HCT116 (cell line): ENCODE measurements at regions not wholly inside any gene's neighbourhood (a gene's known extent, or its start where the extent isn't known, plus 50 kb on each side); places are given as distances from the start of the nearest gene placed in this dataset.

ENCODE experiments used
- ATAC-seq: fragments of 200-7000 bp; cut with Tn5 transposase; 2 replicates; pipeline ENCODE4 v1.9.1; 2020; ENCODE audit warnings: mild to moderate bottlenecking, moderate library complexity
- BruUV-seq: library from RNA; stranded (reverse); fragments of 400-500 nt; replicated peaks from 2 replicates; lab custom pipeline; 2021; lab: Mats Ljungman, UMichigan
- CTCF ChIA-PET: fragments of 300-600 bp; sonication (Branson Sonifier 250); formaldehyde crosslinking; loops from one replicate; lab custom pipeline; 2021; ENCODE audit warnings: antibody characterized with exemption; lab: Charles Lee
- POLR2A ChIA-PET: fragments of 300-600, 350-600 bp; sonication (Branson Sonifier 250); formaldehyde crosslinking; loops from one replicate; lab custom pipeline; 2021; ENCODE audit warnings: antibody characterized with exemption; lab: Charles Lee
- RAD21 ChIA-PET, 2 experiments: fragments of 300-600 bp; sonication (Branson Sonifier 250); formaldehyde crosslinking; loops; one replicate each; lab custom pipeline; 2023; ENCODE audit warnings: low total read pairs in 2 of 2; ENCODE audit not compliant: uncharacterized antibody in 2 of 2, unreplicated experiment in 2 of 2, low non-redundant PET in 1 of 2; lab: Charles Lee
- DNase-seq: peaks from one replicate; pipeline ENCODE4 v3.0.0-alpha.2; 2010; ENCODE audit warnings: low read depth, low spot score
- H2AFZ ChIP-seq: fragments of 200-600 bp; shearing (Covaris generic), sonication (generic); 2 replicates; pipeline ENCODE4 v1.6.1; 2017; ENCODE audit warnings: low read depth, mixed run types, mixed read lengths, antibody characterized with exemption, low read length; ENCODE audit not compliant: poor library complexity, severe bottlenecking
- H3K27ac ChIP-seq: 2 replicates; pipeline ENCODE4 v1.5.1; 2012; ENCODE audit warnings: low read depth, low read length
- H3K27me3 ChIP-seq: fragments of 200-600 bp; sonication (generic); 2 replicates; pipeline ENCODE4 v1.6.1; 2016; ENCODE audit warnings: mixed run types, low read length, mixed read lengths; ENCODE audit not compliant: insufficient read depth
- H3K36me3 ChIP-seq, 2 experiments: fragments of 200-500 bp in 1 of 2; fragments of 200-600 bp in 1 of 2; sonication (Bioruptor generic) in 1 of 2; sonication (generic) in 1 of 2; 2 replicates each; pipeline versions ENCODE4 v1.5.1 to v1.6.1; 2014 to 2016; ENCODE audit warnings: low read length in 2 of 2, inconsistent platforms in 1 of 2, mixed read lengths in 1 of 2, mixed run types in 1 of 2; ENCODE audit not compliant: insufficient read depth in 2 of 2, control insufficient read depth in 1 of 2
- H3K4me1 ChIP-seq, 2 experiments: fragments of 200-600 bp in 1 of 2; sonication (generic) in 1 of 2; 2 replicates each; pipeline versions ENCODE4 v1.5.1 to v1.6.1; 2012 to 2017; ENCODE audit warnings: low read length in 2 of 2, inconsistent platforms in 1 of 2, mild to moderate bottlenecking in 1 of 2, mixed read lengths in 1 of 2, mixed run types in 1 of 2, moderate library complexity in 1 of 2; ENCODE audit not compliant: insufficient read depth in 2 of 2, control insufficient read depth in 1 of 2
- H3K4me2 ChIP-seq: fragments of 200-600 bp; sonication (generic); 2 replicates; pipeline ENCODE4 v1.6.1; 2017; ENCODE audit warnings: mixed run types, low read length, mixed read lengths
- H3K4me3 ChIP-seq, 2 experiments: fragments of 200-600 bp in 1 of 2; sonication (generic) in 1 of 2; replicated peaks in 1 of 2; 2 replicates each; pipeline ENCODE4 v1.5.1; 2011 to 2016; ENCODE audit warnings: low read length in 2 of 2, control low read depth in 1 of 2, low read depth in 1 of 2, mild to moderate bottlenecking in 1 of 2, mixed read lengths in 1 of 2, mixed run types in 1 of 2
- H3K79me2 ChIP-seq: fragments of 200-600 bp; sonication (generic); 2 replicates; pipeline ENCODE4 v1.6.1; 2017; ENCODE audit warnings: mild to moderate bottlenecking, mixed run types, low read length, moderate library complexity, mixed read lengths; ENCODE audit not compliant: insufficient read depth
- H3K9ac ChIP-seq: fragments of 200-600 bp; sonication (generic); 2 replicates; pipeline ENCODE4 v1.6.1; 2016; ENCODE audit warnings: low read length, mixed read lengths
- H3K9me2 ChIP-seq: fragments of 200-600 bp; sonication (generic), shearing (Covaris generic); 2 replicates; pipeline ENCODE4 v1.6.1; 2017; ENCODE audit warnings: mixed run types, mild to moderate bottlenecking, moderate library complexity; ENCODE audit not compliant: insufficient read depth
- H3K9me3 ChIP-seq, 2 experiments: fragments of 200-500 bp in 1 of 2; fragments of 200-600 bp in 1 of 2; sonication (Bioruptor generic) in 1 of 2; sonication (generic) in 1 of 2; 2 replicates each; pipeline ENCODE4 v1.6.1; 2014 to 2017; ENCODE audit warnings: low read length in 2 of 2, mixed read lengths in 2 of 2, inconsistent platforms in 1 of 2, low read depth in 1 of 2, mild to moderate bottlenecking in 1 of 2, mixed run types in 1 of 2, moderate library complexity in 1 of 2; ENCODE audit not compliant: control insufficient read depth in 1 of 2, insufficient read depth in 1 of 2
- H4K20me1 ChIP-seq: fragments of 200-600 bp; sonication (generic), shearing (Covaris generic); 2 replicates; pipeline ENCODE4 v1.6.1; 2017; ENCODE audit warnings: mixed run types, mild to moderate bottlenecking, moderate library complexity; ENCODE audit not compliant: insufficient read depth
- CEBPB ChIP-seq: IDR thresholded peaks from 2 replicates; pipeline ENCODE4 v1.6.1; 2012; ENCODE audit warnings: low read depth
- CTCF ChIP-seq, 3 experiments: fragments of 200-600 bp in 1 of 3; sonication (generic) in 1 of 3; IDR thresholded peaks in 2 of 3; conservative IDR thresholded peaks in 1 of 3; 2 replicates each; pipeline ENCODE4 v1.5.1; 2012 to 2017; ENCODE audit warnings: low read depth in 2 of 3, low read length in 2 of 3, antibody characterized with exemption in 1 of 3, borderline replicate concordance in 1 of 3, control low read depth in 1 of 3, mild to moderate bottlenecking in 1 of 3, mixed read lengths in 1 of 3, mixed run types in 1 of 3, moderate library complexity in 1 of 3; ENCODE audit not compliant: insufficient read depth in 1 of 3
- EGR1 ChIP-seq: IDR thresholded peaks from 2 replicates; pipeline ENCODE4 v1.6.1; 2012; ENCODE audit warnings: low read depth
- EZH2 ChIP-seq: fragments of 200-600 bp; sonication (generic); IDR thresholded peaks from 2 replicates; pipeline ENCODE4 v1.6.1; 2017; ENCODE audit warnings: antibody characterized with exemption, mixed run types
- JUND ChIP-seq: IDR thresholded peaks from 2 replicates; pipeline ENCODE4 v1.6.1; 2012
- MAX ChIP-seq: IDR thresholded peaks from 2 replicates; pipeline ENCODE4 v1.6.1; 2012
- RAD21 ChIP-seq: IDR thresholded peaks from 2 replicates; pipeline ENCODE4 v1.6.1; 2012; ENCODE audit warnings: low read depth, mild to moderate bottlenecking
- SIN3A ChIP-seq: IDR thresholded peaks from 2 replicates; pipeline ENCODE4 v1.6.1; 2012; ENCODE audit warnings: low read depth
- SP1 ChIP-seq: IDR thresholded peaks from 2 replicates; pipeline ENCODE4 v1.6.1; 2012; ENCODE audit warnings: low read depth
- YY1 ChIP-seq: IDR thresholded peaks from 2 replicates; pipeline ENCODE4 v1.6.1; 2011; ENCODE audit warnings: low read length, low read depth, moderate library complexity, mild to moderate bottlenecking; ENCODE audit not compliant: insufficient replicate concordance; ENCODE audit errors: extremely low read depth
- intact Hi-C: fragments of 100-400 bp; cut with micrococcal nuclease; formaldehyde crosslinking; loops from 2 replicates; pipeline ENCODE4 v1.10.0; 2022
- TF ChIP-seq, protein P1 (sequence below): IDR thresholded peaks from 2 replicates; pipeline ENCODE4 v1.6.1; 2012

- no peak for DNase-seq
- H3K4me1 ChIP-seq = peaks cover 0 to 8% of the 10 kb centered on the region in 2 experiments; a peak in 1 of 4 replicates
- intact Hi-C loops = no loop called here
- RAD21 ChIA-PET = no interaction called here
- no peak overlapping the region for H3K4me3 ChIP-seq
- H2AFZ ChIP-seq = no peak overlapping the region
- H3K9ac ChIP-seq = no peak overlapping the region
- POLR2A ChIA-PET = no interaction called here
- no peak overlapping the region for H3K27ac ChIP-seq
- CTCF ChIA-PET = no interaction called here
- no peak for TF ChIP-seq RAD21
- TF ChIP-seq SP1 = no peak
- no peak for TF ChIP-seq YY1
- TF ChIP-seq, protein P1, sequence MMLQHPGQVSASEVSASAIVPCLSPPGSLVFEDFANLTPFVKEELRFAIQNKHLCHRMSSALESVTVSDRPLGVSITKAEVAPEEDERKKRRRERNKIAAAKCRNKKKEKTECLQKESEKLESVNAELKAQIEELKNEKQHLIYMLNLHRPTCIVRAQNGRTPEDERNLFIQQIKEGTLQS = no peak
- TF ChIP-seq EZH2 = no peak
- TF ChIP-seq MAX = no peak
- TF ChIP-seq CEBPB = no peak
- no peak for TF ChIP-seq EGR1
- no peak for TF ChIP-seq JUND
- TF ChIP-seq CTCF (IDR thresholded peaks at IDR 0.05 in 2 of 3, conservative IDR thresholded peaks at IDR 0.05 in 1 of 3; ENCODE audit: borderline replicate concordance in 1 of 3, insufficient read depth in 1 of 3, low read depth in 2 of 3, low read length in 2 of 3) = no peak
- no peak for TF ChIP-seq SIN3A
- TF ChIP-seq, all 23 proteins: peak for 0
- H3K36me3 ChIP-seq = no peaks in the 10 kb centered on the region
- no peaks in the 10 kb centered on the region for H3K79me2 ChIP-seq
- H3K9me2 ChIP-seq = no peaks in the 10 kb centered on the region
- H4K20me1 ChIP-seq = no peaks in the 10 kb centered on the region
- no peak overlapping the region for H3K4me2 ChIP-seq
- no peaks in the 10 kb centered on the region for H3K9me3 ChIP-seq
- no TSS peak for BruUV-seq
- no peaks in the 10 kb centered on the region for H3K27me3 ChIP-seq
- no peak for ATAC-seq
Measured at GRCh38 chr3:135891121-135891520, 74.4 kb upstream of the PPP2R3A start.
